Body of pancreas (tissue), 4 donors: ENCODE measurements at regions not wholly inside any gene's neighbourhood (a gene's known extent, or its start where the extent isn't known, plus 50 kb on each side); places are given as distances from the start of the nearest gene placed in this dataset.

ENCODE experiments used
- ATAC-seq: fragments of 150-250 bp; one replicate; pipeline ENCODE4 v1.9.1; 2016
- DNase-seq, 4 donors: peaks; one replicate each; pipeline ENCODE4 v3.0.0-alpha.2; 2019
- H3K27ac ChIP-seq, 4 donors: fragments of 200-600 bp; sonication (generic); 1 replicate in 3 of 4; 2 replicates in 1 of 4; pipeline versions ENCODE4 v1.5.1 to v1.6.1; 2016 to 2019; ENCODE audit warnings: mild to moderate bottlenecking in 1 of 4, mixed read lengths in 1 of 4, moderate library complexity in 1 of 4
- H3K27me3 ChIP-seq, 2 donors: fragments of 200-600 bp; sonication (generic); one replicate each; pipeline ENCODE4 v1.6.0; 2016; ENCODE audit warnings: mild to moderate bottlenecking in 1 of 2
- H3K36me3 ChIP-seq, 2 donors: fragments of 200-600 bp; sonication (generic); replicated peaks in 1 of 2; 2 replicates each; pipeline ENCODE4 v1.5.1; 2016; ENCODE audit warnings: low read depth in 2 of 2; ENCODE audit not compliant: insufficient read depth in 1 of 2
- H3K4me1 ChIP-seq: fragments of 200-600 bp; sonication (generic); one replicate; pipeline ENCODE4 v1.6.0; 2016
- H3K4me3 ChIP-seq, 2 donors: fragments of 200-600 bp; sonication (generic); 1 replicate in 1 of 2; 2 replicates in 1 of 2; pipeline ENCODE4 v1.5.1; 2016 to 2019
- H3K9me3 ChIP-seq, 3 donors: fragments of 200-600 bp; sonication (generic); 1 replicate in 2 of 3; 2 replicates in 1 of 3; pipeline ENCODE4 v1.5.1; 2016
- POLR2A ChIP-seq, 3 donors: fragments of 450-650 bp; IDR thresholded peaks; one replicate each; pipeline ENCODE4 v1.6.1; 2016; ENCODE audit warnings: antibody characterized with exemption in 3 of 3, mild to moderate bottlenecking in 2 of 3
- WGBS, 2 donors: methylation state at CpG; one replicate each; pipeline ENCODE4 v1.1.5; 2017; 5-methylcytosine and 5-hydroxymethylcytosine counted together
- intact Hi-C: fragments of 100-400 bp; cut with DNase I; formaldehyde crosslinking; loops from one replicate; pipeline ENCODE4 v1.15.1; 2023
- TF ChIP-seq, protein P1 (sequence below), 7 experiments: fragments of 450-650 bp in 4 of 7; fragments of 200-600 bp in 3 of 7; sonication (generic) in 3 of 7; IDR thresholded peaks; one replicate each; pipeline ENCODE4 v1.5.1; 2016 to 2019; ENCODE audit warnings: antibody characterized with exemption in 7 of 7

DNA sequence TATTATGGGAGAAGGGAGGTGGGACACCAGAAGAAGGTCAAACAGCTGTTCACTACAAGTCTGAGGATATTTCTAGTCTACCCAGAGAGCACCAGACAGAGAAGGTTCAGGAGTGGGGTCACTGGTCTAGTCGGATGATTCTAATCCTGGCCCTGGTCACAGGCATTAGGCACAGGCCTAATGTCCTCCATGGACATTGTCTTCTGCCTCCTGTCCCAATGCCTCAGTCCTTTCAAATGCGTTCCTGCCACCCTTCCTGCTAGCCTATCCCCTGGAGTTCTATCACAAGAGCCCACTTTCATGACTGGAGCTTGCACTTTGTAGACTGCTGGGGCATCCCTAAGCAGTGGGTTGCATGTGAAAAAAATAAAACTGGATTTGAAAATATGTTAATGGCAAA lies 83.9 kb upstream of the PFN2 start:
- Histone ChIP-seq H3K27me3 (no peaks in the 10 kb centered on the region), H3K4me1 (peaks cover 15% of the 10 kb centered on the region), H3K9me3 (no peaks in the 10 kb centered on the region), H3K27ac (peak overlapping the region; percentile 20 to 58 (median 50)), H3K4me3 (no peak overlapping the region), H3K36me3 (no peaks in the 10 kb centered on the region)
- TF ChIP-seq, protein P1, sequence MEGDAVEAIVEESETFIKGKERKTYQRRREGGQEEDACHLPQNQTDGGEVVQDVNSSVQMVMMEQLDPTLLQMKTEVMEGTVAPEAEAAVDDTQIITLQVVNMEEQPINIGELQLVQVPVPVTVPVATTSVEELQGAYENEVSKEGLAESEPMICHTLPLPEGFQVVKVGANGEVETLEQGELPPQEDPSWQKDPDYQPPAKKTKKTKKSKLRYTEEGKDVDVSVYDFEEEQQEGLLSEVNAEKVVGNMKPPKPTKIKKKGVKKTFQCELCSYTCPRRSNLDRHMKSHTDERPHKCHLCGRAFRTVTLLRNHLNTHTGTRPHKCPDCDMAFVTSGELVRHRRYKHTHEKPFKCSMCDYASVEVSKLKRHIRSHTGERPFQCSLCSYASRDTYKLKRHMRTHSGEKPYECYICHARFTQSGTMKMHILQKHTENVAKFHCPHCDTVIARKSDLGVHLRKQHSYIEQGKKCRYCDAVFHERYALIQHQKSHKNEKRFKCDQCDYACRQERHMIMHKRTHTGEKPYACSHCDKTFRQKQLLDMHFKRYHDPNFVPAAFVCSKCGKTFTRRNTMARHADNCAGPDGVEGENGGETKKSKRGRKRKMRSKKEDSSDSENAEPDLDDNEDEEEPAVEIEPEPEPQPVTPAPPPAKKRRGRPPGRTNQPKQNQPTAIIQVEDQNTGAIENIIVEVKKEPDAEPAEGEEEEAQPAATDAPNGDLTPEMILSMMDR (IDR thresholded peaks at IDR 0.05) = no peak
- no peak for TF ChIP-seq POLR2A (IDR thresholded peaks at IDR 0.05)
- no peak for DNase-seq
- WGBS, 2 donors = 100% methylated on average over 2 of the region's 2 CpGs
- no peak for ATAC-seq
- intact Hi-C loops = no loop called here

GRCh38 chr3:150050510-150050909 lies 79.8 kb upstream of the PFN2 start:
- ATAC-seq = no peak
- WGBS, 2 donors = 83 to 88% methylated on average over 25 of the region's 25 CpGs
- Histone ChIP-seq H3K27me3 (no peaks in the 10 kb centered on the region), H3K9me3 (no peaks in the 10 kb centered on the region), H3K36me3 (no peaks in the 10 kb centered on the region), H3K4me1 (peaks cover 12% of the 10 kb centered on the region), H3K27ac (no peak overlapping the region), H3K4me3 (no peak overlapping the region)
- intact Hi-C loops = no loop called here
- TF ChIP-seq, protein P1 (IDR thresholded peaks at IDR 0.05) = no peak
- no peak for TF ChIP-seq POLR2A (IDR thresholded peaks at IDR 0.05)
- no peak for DNase-seq

DNA sequence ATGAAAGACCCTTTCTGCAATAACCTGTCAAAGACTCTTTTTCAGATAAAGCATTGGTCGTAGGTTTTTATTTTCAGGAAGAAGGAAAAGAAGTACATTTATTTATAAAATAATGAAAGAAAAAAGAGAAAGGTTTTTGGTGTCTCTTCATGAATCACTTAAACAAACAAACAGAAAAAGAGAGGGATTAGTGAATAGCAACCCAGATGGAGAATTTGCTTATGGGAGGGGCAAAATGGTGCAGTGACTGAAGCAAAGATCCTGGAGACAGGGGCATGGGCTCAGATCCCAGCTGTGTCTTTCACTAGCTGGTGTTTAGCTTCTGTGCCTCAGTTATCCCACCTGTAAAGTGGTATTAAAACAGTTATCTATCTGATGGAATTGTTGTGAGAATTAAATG lies 78.6 kb upstream of the PFN2 start:
- Histone ChIP-seq H3K9me3 (no peaks in the 10 kb centered on the region), H3K27me3 (no peaks in the 10 kb centered on the region), H3K4me1 (no peaks in the 10 kb centered on the region), H3K27ac (no peak overlapping the region), H3K4me3 (no peak overlapping the region), H3K36me3 (no peaks in the 10 kb centered on the region)
- DNase-seq (no peak), ATAC-seq (no peak)
- TF ChIP-seq POLR2A (IDR thresholded peaks at IDR 0.05) = no peak
- TF ChIP-seq, protein P1 (IDR thresholded peaks at IDR 0.05) = no peak
- 73 to 85% methylated on average over 1 of the region's 1 CpG for WGBS, 2 donors
- intact Hi-C loops = no loop called here

DNA sequence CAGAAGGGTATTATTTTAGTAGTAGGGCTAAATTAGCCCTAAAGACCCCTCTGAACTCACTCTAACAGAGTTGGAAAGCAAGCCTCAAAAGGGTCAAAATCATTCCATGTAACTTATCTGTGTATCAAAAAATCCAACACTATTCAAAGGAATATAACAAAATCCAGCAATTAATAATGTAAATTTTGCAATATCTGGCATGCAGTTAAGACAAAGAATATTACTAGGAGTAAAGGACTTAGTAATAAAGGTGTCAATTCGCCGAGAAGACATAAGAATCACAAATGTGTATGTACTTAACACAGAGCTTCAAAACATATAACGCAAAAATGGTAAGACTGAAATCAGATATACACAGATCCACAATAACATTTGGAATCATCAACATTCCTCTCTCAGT lies 71.2 kb upstream of the PFN2 start:
- intact Hi-C loops = no loop called here
- TF ChIP-seq POLR2A (IDR thresholded peaks at IDR 0.05) = no peak
- TF ChIP-seq, protein P1 (IDR thresholded peaks at IDR 0.05) = no peak

DNA sequence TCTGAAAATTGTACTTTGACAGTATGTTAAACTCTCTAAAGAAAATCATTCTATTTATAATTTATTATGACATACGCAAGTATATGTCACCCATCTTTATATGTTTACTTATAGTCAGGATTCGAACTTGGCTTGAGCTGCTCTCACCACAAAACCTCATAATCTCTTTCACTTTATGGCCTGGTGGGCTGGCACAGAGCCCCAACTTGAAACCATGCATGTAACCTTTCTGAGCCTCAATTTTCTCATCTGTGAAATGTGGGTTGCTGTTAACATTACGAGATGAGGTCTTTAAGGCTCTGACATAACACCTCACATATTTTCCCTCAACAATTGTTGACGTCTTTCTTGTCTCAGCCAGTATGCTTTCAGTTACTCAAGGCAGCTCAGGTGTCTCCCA lies 69.4 kb upstream of the PFN2 start:
- no peak overlapping the region for H3K27ac ChIP-seq
- no peaks in the 10 kb centered on the region for H3K4me1 ChIP-seq
- 63 to 74% methylated on average over 4 of the region's 4 CpGs for whole genome bisulfite sequencing, 2 donors
- intact Hi-C loops = no loop called here
- no peak for TF ChIP-seq POLR2A (IDR thresholded peaks at IDR 0.05)
- TF ChIP-seq, protein P1 (IDR thresholded peaks at IDR 0.05) = no peak
- H3K27me3 ChIP-seq = no peaks in the 10 kb centered on the region
- ATAC-seq = no peak
- H3K4me3 ChIP-seq = no peak overlapping the region
- no peaks in the 10 kb centered on the region for H3K9me3 ChIP-seq
- DNase-seq = no peak
- no peaks in the 10 kb centered on the region for H3K36me3 ChIP-seq

More for the DNA sequence above, 71.2 kb upstream of the PFN2 start:
- Histone ChIP-seq H3K27me3 (no peaks in the 10 kb centered on the region), H3K4me3 (no peak overlapping the region), H3K27ac (no peak overlapping the region), H3K36me3 (no peaks in the 10 kb centered on the region), H3K9me3 (no peaks in the 10 kb centered on the region), H3K4me1 (no peaks in the 10 kb centered on the region)
- ATAC-seq (no peak), DNase-seq (no peak)
- WGBS, 2 donors = 86 to 89% methylated on average over 3 of the region's 3 CpGs
